ENCODE measurements at regions not wholly inside any gene's neighbourhood (a gene's known extent, or its start where the extent isn't known, plus 50 kb on each side); places are given as distances from the start of the nearest gene placed in this dataset.

- no peak overlapping the region for H3K9ac ChIP-seq (ENCODE audit: control insufficient read depth, extremely low read depth, insufficient read depth, low read length)
- no peaks in the 10 kb centered on the region for H3K9me3 ChIP-seq (ENCODE audit: control insufficient read depth, low read depth, low read length)
- H3K36me3 ChIP-seq (ENCODE audit: control insufficient read depth in 2 of 2, extremely low read depth in 1 of 2, insufficient read depth in 2 of 2, low read length in 2 of 2): no peaks in the 10 kb centered on the region
- no peak for TF ChIP-seq CTCF (optimal IDR thresholded peaks at IDR 0.05 in 1 of 3, IDR thresholded peaks at IDR 0.05 in 1 of 3, conservative IDR thresholded peaks at IDR 0.05 in 1 of 3; ENCODE audit: extremely low read depth in 1 of 3, insufficient read depth in 2 of 3, low read length in 3 of 3)
- no peak for TF ChIP-seq EZH2 (IDR thresholded peaks at IDR 0.05; ENCODE audit: low read length)
- H3K79me2 ChIP-seq (ENCODE audit: control insufficient read depth, insufficient read depth, low read length): no peaks in the 10 kb centered on the region
- DNase-seq (ENCODE audit: low read depth, low spot score) (no peak), FAIRE-seq (no peak)
- H3K4me1 ChIP-seq (ENCODE audit: control insufficient read depth, extremely low read depth, insufficient read depth, low read length): no peaks in the 10 kb centered on the region
- H3K27me3 ChIP-seq (ENCODE audit: control insufficient read depth, extremely low read depth, insufficient read depth, low read length): peaks cover 9% of the 10 kb centered on the region
- H3K4me2 ChIP-seq (ENCODE audit: control insufficient read depth, extremely low read depth, insufficient read depth, low read depth, low read length): no peak overlapping the region
- H4K20me1 ChIP-seq (ENCODE audit: control insufficient read depth, extremely low read depth, insufficient read depth, low read length): no peaks in the 10 kb centered on the region
- H3K4me3 ChIP-seq (ENCODE audit: control insufficient read depth in 2 of 3, extremely low read depth in 1 of 3, insufficient read depth in 2 of 3, low read depth in 1 of 3, low read length in 3 of 3): no peak overlapping the region
- H3K27ac ChIP-seq (ENCODE audit: control insufficient read depth, insufficient read depth, low read length): no peak overlapping the region
- dilution Hi-C loops (cut with MboI; ENCODE audit: extremely low pct_ligation_motif_present, low sequenced_read_pairs): no loop called here
- no peaks in the 10 kb centered on the region for H3K9me1 ChIP-seq (ENCODE audit: control insufficient read depth, extremely low read depth, insufficient read depth, low read length)
- H2AFZ ChIP-seq (ENCODE audit: control insufficient read depth, low read length): no peak overlapping the region
These were observed 68.0 kb upstream of the IGFBP5 start for GRCh38 chr2:216763396-216763795.

GRCh38 chr2:216761809-216762208, 66.5 kb upstream of the IGFBP5 start:
- no peaks in the 10 kb centered on the region for H3K9me1 ChIP-seq (ENCODE audit: control insufficient read depth, extremely low read depth, insufficient read depth, low read length)

More at GRCh38 chr2:216761809-216762208, 66.5 kb upstream of the IGFBP5 start:
- Histone ChIP-seq H3K79me2 (ENCODE audit: control insufficient read depth, insufficient read depth, low read length) (no peaks in the 10 kb centered on the region), H3K4me2 (ENCODE audit: control insufficient read depth, extremely low read depth, insufficient read depth, low read depth, low read length) (no peak overlapping the region), H3K27me3 (ENCODE audit: control insufficient read depth, extremely low read depth, insufficient read depth, low read length) (peaks cover 12% of the 10 kb centered on the region), H3K36me3 (ENCODE audit: control insufficient read depth in 2 of 2, extremely low read depth in 1 of 2, insufficient read depth in 2 of 2, low read length in 2 of 2) (no peaks in the 10 kb centered on the region), H3K4me3 (ENCODE audit: control insufficient read depth in 2 of 3, extremely low read depth in 1 of 3, insufficient read depth in 2 of 3, low read depth in 1 of 3, low read length in 3 of 3) (no peak overlapping the region), H3K4me1 (ENCODE audit: control insufficient read depth, extremely low read depth, insufficient read depth, low read length) (no peaks in the 10 kb centered on the region), H3K27ac (ENCODE audit: control insufficient read depth, insufficient read depth, low read length) (no peak overlapping the region), H3K9me3 (ENCODE audit: control insufficient read depth, low read depth, low read length) (no peaks in the 10 kb centered on the region), H4K20me1 (ENCODE audit: control insufficient read depth, extremely low read depth, insufficient read depth, low read length) (no peaks in the 10 kb centered on the region), H2AFZ (ENCODE audit: control insufficient read depth, low read length) (no peak overlapping the region), H3K9ac (ENCODE audit: control insufficient read depth, extremely low read depth, insufficient read depth, low read length) (no peak overlapping the region)
- FAIRE-seq (no peak), DNase-seq (ENCODE audit: low read depth, low spot score) (no peak)
- dilution Hi-C loops (cut with MboI; ENCODE audit: extremely low pct_ligation_motif_present, low sequenced_read_pairs): no loop called here
- TF ChIP-seq EZH2 (IDR thresholded peaks at IDR 0.05; ENCODE audit: low read length) (no peak), CTCF (optimal IDR thresholded peaks at IDR 0.05 in 1 of 3, IDR thresholded peaks at IDR 0.05 in 1 of 3, conservative IDR thresholded peaks at IDR 0.05 in 1 of 3; ENCODE audit: extremely low read depth in 1 of 3, insufficient read depth in 2 of 3, low read length in 3 of 3) (no peak)
